ENCODE measurements at regions not wholly inside any gene's neighbourhood (a gene's known extent, or its start where the extent isn't known, plus 50 kb on each side); places are given as distances from the start of the nearest gene placed in this dataset.

GRCh38 chr5:105740242-105740641, 1930.5 kb downstream of the EFNA5 start:
- H3K4me1 Mint-ChIP-seq, result no peaks in the 10 kb centered on the region
- H3K27me3 Mint-ChIP-seq (ENCODE audit: low read depth, poor library complexity), result no peaks in the 10 kb centered on the region
- H3K9me3 Mint-ChIP-seq, result no peaks in the 10 kb centered on the region
- H3K4me3 Mint-ChIP-seq, result no peak overlapping the region
- DNase-seq, result no peak
- TF ChIP-seq CTCF (IDR thresholded peaks at IDR 0.05), result no peak
- H3K36me3 Mint-ChIP-seq (ENCODE audit: low read depth), result no peaks in the 10 kb centered on the region
- H3K27ac Mint-ChIP-seq, result no peak overlapping the region

GRCh38 chr5:105739732-105740131, 1931.0 kb downstream of the EFNA5 start:
- H3K27ac Mint-ChIP-seq, result no peak overlapping the region
- H3K36me3 Mint-ChIP-seq (ENCODE audit: low read depth), result no peaks in the 10 kb centered on the region
- H3K27me3 Mint-ChIP-seq (ENCODE audit: low read depth, poor library complexity), result no peaks in the 10 kb centered on the region
- TF ChIP-seq CTCF (IDR thresholded peaks at IDR 0.05), result no peak
- no peak for DNase-seq
- H3K4me3 Mint-ChIP-seq, result no peak overlapping the region
- no peaks in the 10 kb centered on the region for H3K9me3 Mint-ChIP-seq
- no peaks in the 10 kb centered on the region for H3K4me1 Mint-ChIP-seq

- Mint-ChIP-seq H3K36me3 (ENCODE audit: low read depth) (no peaks in the 10 kb centered on the region), H3K9me3 (no peaks in the 10 kb centered on the region), H3K4me1 (no peaks in the 10 kb centered on the region), H3K27me3 (ENCODE audit: low read depth, poor library complexity) (no peaks in the 10 kb centered on the region), H3K4me3 (no peak overlapping the region), H3K27ac (no peak overlapping the region)
- TF ChIP-seq CTCF (IDR thresholded peaks at IDR 0.05), result no peak
- no peak for DNase-seq
Observed at GRCh38 chr5:105735704-105736103, 1935.0 kb downstream of the EFNA5 start.

GRCh38 chr5:105730982-105731381, 1939.8 kb downstream of the EFNA5 start:
- no peaks in the 10 kb centered on the region for H3K9me3 Mint-ChIP-seq
- no peak for TF ChIP-seq CTCF (IDR thresholded peaks at IDR 0.05)
- H3K4me1 Mint-ChIP-seq, result peaks cover 6% of the 10 kb centered on the region
- H3K36me3 Mint-ChIP-seq (ENCODE audit: low read depth), result no peaks in the 10 kb centered on the region
- no peak for DNase-seq
- H3K4me3 Mint-ChIP-seq, result no peak overlapping the region
- H3K27me3 Mint-ChIP-seq (ENCODE audit: low read depth, poor library complexity), result no peaks in the 10 kb centered on the region
- H3K27ac Mint-ChIP-seq, result no peak overlapping the region

- DNase-seq, result no peak
- TF ChIP-seq CTCF (IDR thresholded peaks at IDR 0.05), result no peak
- Mint-ChIP-seq H3K4me3 (no peak overlapping the region), H3K27ac (no peak overlapping the region), H3K36me3 (ENCODE audit: low read depth) (no peaks in the 10 kb centered on the region), H3K4me1 (peaks cover 6% of the 10 kb centered on the region), H3K27me3 (ENCODE audit: low read depth, poor library complexity) (no peaks in the 10 kb centered on the region), H3K9me3 (no peaks in the 10 kb centered on the region)
Observed at GRCh38 chr5:105726093-105726492, 1944.6 kb downstream of the EFNA5 start.

GRCh38 chr5:105708442-105708841, 1962.3 kb downstream of the EFNA5 start:
- TF ChIP-seq CTCF (IDR thresholded peaks at IDR 0.05), result no peak
- no peak overlapping the region for H3K4me3 Mint-ChIP-seq
- H3K27me3 Mint-ChIP-seq (ENCODE audit: low read depth, poor library complexity), result no peaks in the 10 kb centered on the region
- DNase-seq, result no peak
- H3K9me3 Mint-ChIP-seq, result peaks cover 25% of the 10 kb centered on the region
- H3K4me1 Mint-ChIP-seq, result no peaks in the 10 kb centered on the region
- no peak overlapping the region for H3K27ac Mint-ChIP-seq
- no peaks in the 10 kb centered on the region for H3K36me3 Mint-ChIP-seq (ENCODE audit: low read depth)

All from nephron progenitor cell (in vitro differentiated cells).